ENCODE measurements at regions not wholly inside any gene's neighbourhood (a gene's known extent, or its start where the extent isn't known, plus 50 kb on each side); places are given as distances from the start of the nearest gene placed in this dataset.

GRCh38 chr4:126028876-126029275 is 714.1 kb downstream of the FAT4 start:
- Histone ChIP-seq H3K4me2 (replicated peaks; ENCODE audit: low read depth, low read length, poor library complexity, severe bottlenecking) (no peak overlapping the region), H3K4me1 (ENCODE audit: control insufficient read depth in 2 of 2, insufficient read depth in 2 of 2, low read length in 2 of 2) (no peaks in the 10 kb centered on the region), H3K79me2 (ENCODE audit: control insufficient read depth, insufficient read depth, low read length) (no peaks in the 10 kb centered on the region), H3K27me3 (replicated peaks in 1 of 4; ENCODE audit: control extremely low read depth in 1 of 4, control insufficient read depth in 3 of 4, insufficient read depth in 4 of 4, low read length in 3 of 4) (no peaks in the 10 kb centered on the region), H4K20me1 (ENCODE audit: control insufficient read depth, insufficient read depth, low read length, poor library complexity, severe bottlenecking) (no peaks in the 10 kb centered on the region), H3K36me3 (replicated peaks in 1 of 2; ENCODE audit: control extremely low read depth in 1 of 2, control insufficient read depth in 1 of 2, extremely low read depth in 1 of 2, insufficient read depth in 2 of 2, low read length in 1 of 2) (no peaks in the 10 kb centered on the region), H2AFZ (ENCODE audit: insufficient read depth, low read depth, low read length, poor library complexity, severe bottlenecking) (no peak overlapping the region), H3K9ac (ENCODE audit: low read length) (no peak overlapping the region), H3K27ac (ENCODE audit: low read length in 2 of 2) (no peak overlapping the region), H3K9me3 (ENCODE audit: control extremely low read depth in 1 of 3, control insufficient read depth in 2 of 3, insufficient read depth in 1 of 3, low read length in 2 of 3) (peaks cover 0 to 7% (median 0%) of the 10 kb centered on the region in 3 donors), H3K4me3 (ENCODE audit: control extremely low read depth in 1 of 5, extremely low read depth in 1 of 5, insufficient read depth in 1 of 5, low read depth in 2 of 5, low read length in 4 of 5) (no peak overlapping the region)
- TF ChIP-seq EZH2 (IDR thresholded peaks at IDR 0.05; ENCODE audit: borderline replicate concordance, insufficient read depth, low read depth, low read length, poor library complexity, severe bottlenecking): no peak
- no peak for TF ChIP-seq CTCF (IDR thresholded peaks at IDR 0.05)
- Mint-ChIP-seq H3K9me3 (ENCODE audit: insufficient read depth) (no peaks in the 10 kb centered on the region), H3K4me1 (no peaks in the 10 kb centered on the region), H3K4me3 (no peak overlapping the region), H3K27me3 (no peaks in the 10 kb centered on the region), H3K27ac (no peak overlapping the region)
- POLR2A ChIA-PET: no interaction called here
- intact Hi-C loops (cut with micrococcal nuclease): no loop called here
- CTCF ChIA-PET: no interaction called here
- ATAC-seq (ENCODE audit: low read depth): no peak
- DNase-seq: no peak

DNA sequence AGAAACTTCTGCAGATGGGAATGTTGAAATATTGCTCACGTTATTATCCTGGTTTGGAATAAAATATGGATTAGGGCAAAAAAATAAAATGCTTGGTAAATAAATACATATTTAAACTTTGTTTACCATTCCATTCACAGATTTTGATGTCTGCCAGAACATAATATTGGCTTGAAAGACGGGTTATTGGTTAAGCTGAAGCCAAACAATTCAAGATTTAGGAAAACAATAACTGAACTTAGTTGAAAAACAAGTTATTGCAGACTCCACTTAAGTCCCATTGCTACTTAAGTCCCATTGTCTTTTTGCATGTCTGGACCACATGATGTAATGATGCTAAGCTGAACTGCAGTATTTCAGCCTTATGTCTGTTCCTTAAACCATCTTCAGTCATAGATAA is 722.5 kb downstream of the FAT4 start:
- no peaks in the 10 kb centered on the region for H3K27me3 ChIP-seq (replicated peaks in 1 of 4; ENCODE audit: control extremely low read depth in 1 of 4, control insufficient read depth in 3 of 4, insufficient read depth in 4 of 4, low read length in 3 of 4)
- no peak overlapping the region for H3K27ac Mint-ChIP-seq
- no peaks in the 10 kb centered on the region for H3K4me1 Mint-ChIP-seq
- no peaks in the 10 kb centered on the region for H3K79me2 ChIP-seq (ENCODE audit: control insufficient read depth, insufficient read depth, low read length)
- H3K4me2 ChIP-seq (replicated peaks; ENCODE audit: low read depth, low read length, poor library complexity, severe bottlenecking): no peak overlapping the region
- DNase-seq (no peak), ATAC-seq (ENCODE audit: low read depth) (no peak)
- WGBS (ENCODE audit: insufficient coverage): no CpG with 5 or more reads among the region's 2 CpGs
- CTCF ChIA-PET: no interaction called here
- no peak for TF ChIP-seq CTCF (IDR thresholded peaks at IDR 0.05)
- no peak for TF ChIP-seq EZH2 (IDR thresholded peaks at IDR 0.05; ENCODE audit: borderline replicate concordance, insufficient read depth, low read depth, low read length, poor library complexity, severe bottlenecking)
- no peaks in the 10 kb centered on the region for H3K4me1 ChIP-seq (ENCODE audit: control insufficient read depth in 2 of 2, insufficient read depth in 2 of 2, low read length in 2 of 2)
- H3K27me3 Mint-ChIP-seq: no peaks in the 10 kb centered on the region
- H3K4me3 Mint-ChIP-seq: no peak overlapping the region
- no peak overlapping the region for H2AFZ ChIP-seq (ENCODE audit: insufficient read depth, low read depth, low read length, poor library complexity, severe bottlenecking)
- no peaks in the 10 kb centered on the region for H4K20me1 ChIP-seq (ENCODE audit: control insufficient read depth, insufficient read depth, low read length, poor library complexity, severe bottlenecking)
- H3K9me3 Mint-ChIP-seq (ENCODE audit: insufficient read depth): no peaks in the 10 kb centered on the region
- POLR2A ChIA-PET: no interaction called here
- intact Hi-C loops (cut with micrococcal nuclease): no loop called here
- no peak overlapping the region for H3K4me3 ChIP-seq (ENCODE audit: control extremely low read depth in 1 of 5, extremely low read depth in 1 of 5, insufficient read depth in 1 of 5, low read depth in 2 of 5, low read length in 4 of 5)
- H3K9me3 ChIP-seq (ENCODE audit: control extremely low read depth in 1 of 3, control insufficient read depth in 2 of 3, insufficient read depth in 1 of 3, low read length in 2 of 3): peaks cover 0 to 3% (median 0%) of the 10 kb centered on the region in 3 donors
- no peaks in the 10 kb centered on the region for H3K36me3 ChIP-seq (replicated peaks in 1 of 2; ENCODE audit: control extremely low read depth in 1 of 2, control insufficient read depth in 1 of 2, extremely low read depth in 1 of 2, insufficient read depth in 2 of 2, low read length in 1 of 2)
- H3K27ac ChIP-seq (ENCODE audit: low read length in 2 of 2): no peak overlapping the region
- no peak overlapping the region for H3K9ac ChIP-seq (ENCODE audit: low read length)

Measured in B cell (primary cell).